Retinal pigment epithelial cell (primary cell): ENCODE measurements at regions not wholly inside any gene's neighbourhood (a gene's known extent, or its start where the extent isn't known, plus 50 kb on each side); places are given as distances from the start of the nearest gene placed in this dataset.

Experiments
- DNase-seq: peaks from one replicate; pipeline ENCODE4 v3.0.0-alpha.2; 2010; ENCODE audit warnings: low read depth
- H3K4me3 ChIP-seq: 2 replicates; pipeline ENCODE4 v1.5.1; 2011; ENCODE audit warnings: mild to moderate bottlenecking, low read length, control low read depth, moderate library complexity
- TF ChIP-seq, protein P1 (sequence below): conservative IDR thresholded peaks from 2 replicates; pipeline ENCODE4 v1.5.1; 2011; ENCODE audit warnings: low read depth, low read length, control low read depth, inconsistent platforms

- no peak for DNase-seq
These were observed 1042.1 kb upstream of the LCORL start for GRCh38 chr4:19063662-19064061.

GRCh38 chr4:19054916-19055315, 1033.4 kb upstream of the LCORL start:
- no peak for DNase-seq
- TF ChIP-seq, protein P1, sequence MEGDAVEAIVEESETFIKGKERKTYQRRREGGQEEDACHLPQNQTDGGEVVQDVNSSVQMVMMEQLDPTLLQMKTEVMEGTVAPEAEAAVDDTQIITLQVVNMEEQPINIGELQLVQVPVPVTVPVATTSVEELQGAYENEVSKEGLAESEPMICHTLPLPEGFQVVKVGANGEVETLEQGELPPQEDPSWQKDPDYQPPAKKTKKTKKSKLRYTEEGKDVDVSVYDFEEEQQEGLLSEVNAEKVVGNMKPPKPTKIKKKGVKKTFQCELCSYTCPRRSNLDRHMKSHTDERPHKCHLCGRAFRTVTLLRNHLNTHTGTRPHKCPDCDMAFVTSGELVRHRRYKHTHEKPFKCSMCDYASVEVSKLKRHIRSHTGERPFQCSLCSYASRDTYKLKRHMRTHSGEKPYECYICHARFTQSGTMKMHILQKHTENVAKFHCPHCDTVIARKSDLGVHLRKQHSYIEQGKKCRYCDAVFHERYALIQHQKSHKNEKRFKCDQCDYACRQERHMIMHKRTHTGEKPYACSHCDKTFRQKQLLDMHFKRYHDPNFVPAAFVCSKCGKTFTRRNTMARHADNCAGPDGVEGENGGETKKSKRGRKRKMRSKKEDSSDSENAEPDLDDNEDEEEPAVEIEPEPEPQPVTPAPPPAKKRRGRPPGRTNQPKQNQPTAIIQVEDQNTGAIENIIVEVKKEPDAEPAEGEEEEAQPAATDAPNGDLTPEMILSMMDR: no peak
- no peak overlapping the region for H3K4me3 ChIP-seq

More at GRCh38 chr4:19063662-19064061, 1042.1 kb upstream of the LCORL start:
- no peak overlapping the region for H3K4me3 ChIP-seq
- TF ChIP-seq, protein P1: no peak

- H3K4me3 ChIP-seq: no peak overlapping the region
- TF ChIP-seq, protein P1: no peak
- no peak for DNase-seq
These were observed 1030.3 kb upstream of the LCORL start for GRCh38 chr4:19051831-19052230.

DNA sequence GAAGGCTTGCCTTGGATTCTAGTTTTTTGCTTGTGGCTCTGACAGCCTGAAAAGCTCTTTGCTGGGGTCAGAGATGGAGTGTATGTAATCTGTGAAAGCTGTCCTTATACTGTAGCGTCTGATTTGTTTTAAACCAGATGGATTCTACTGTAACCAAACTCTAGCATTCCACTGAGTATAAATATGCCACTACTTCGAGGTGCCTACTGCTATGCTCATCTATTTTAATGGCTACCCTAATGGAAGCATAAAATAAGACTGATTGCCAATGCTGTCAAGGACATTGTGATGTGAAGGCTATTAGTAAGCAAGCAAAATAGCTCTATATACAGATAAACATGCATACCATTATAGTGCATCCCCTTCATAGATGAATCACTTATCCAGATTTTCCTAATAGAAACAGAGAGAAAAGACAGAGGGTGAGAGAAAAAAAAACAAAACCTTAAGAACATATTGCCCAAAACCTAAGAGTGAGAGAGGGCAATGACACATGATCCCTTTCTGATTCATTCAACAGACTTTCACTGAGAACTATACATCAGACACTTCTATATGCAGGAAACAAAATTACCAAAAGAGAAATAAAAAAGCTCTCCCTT, 1025.8 kb upstream of the LCORL start:
- no peak for DNase-seq
- H3K4me3 ChIP-seq: no peak overlapping the region
- TF ChIP-seq, protein P1: no peak

DNA sequence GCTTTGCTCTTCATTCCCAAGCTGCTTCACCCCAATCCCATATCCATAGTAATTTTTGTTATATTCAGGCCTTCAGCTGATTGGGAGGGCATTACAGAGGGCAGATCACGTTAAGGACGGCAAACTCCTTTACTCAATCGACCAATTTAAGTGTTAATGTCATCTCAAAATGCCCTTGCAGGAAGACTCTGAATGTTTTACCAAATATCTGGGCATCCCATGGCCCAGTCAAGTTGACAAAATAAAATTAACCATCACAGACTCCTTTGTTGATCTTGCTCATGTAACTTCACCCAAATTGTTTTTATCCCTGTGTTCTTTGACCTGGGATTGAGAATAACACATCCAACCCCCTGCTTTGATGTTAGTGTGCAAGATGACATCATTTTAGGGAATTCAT, 1018.3 kb upstream of the LCORL start:
- TF ChIP-seq, protein P1: no peak
- no peak for DNase-seq
- H3K4me3 ChIP-seq: no peak overlapping the region

DNA sequence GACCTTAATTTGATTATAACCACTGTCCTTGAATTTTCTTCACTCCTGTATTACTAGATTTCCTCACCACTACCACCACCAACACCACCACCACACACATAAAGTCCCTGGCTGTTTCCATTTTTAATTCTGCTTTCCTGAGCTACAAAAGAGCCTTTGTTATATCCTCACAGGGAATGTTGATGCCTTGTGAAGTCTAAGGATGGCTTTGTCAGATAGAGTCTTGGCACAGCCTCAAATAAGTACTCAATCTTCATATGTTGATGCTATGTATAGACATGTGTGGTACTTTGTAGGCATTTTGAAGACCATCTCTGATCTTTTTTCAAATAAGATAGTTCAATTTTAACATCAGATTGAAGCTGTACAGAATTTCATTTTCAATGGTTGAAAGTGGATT, 1016.7 kb upstream of the LCORL start:
- H3K4me3 ChIP-seq: no peak overlapping the region
- TF ChIP-seq, protein P1: no peak
- DNase-seq: no peak
